HCT116 (cell line): ENCODE measurements at regions not wholly inside any gene's neighbourhood (a gene's known extent, or its start where the extent isn't known, plus 50 kb on each side); places are given as distances from the start of the nearest gene placed in this dataset.

Source experiments
- ATAC-seq: fragments of 200-7000 bp; cut with Tn5 transposase; 2 replicates; pipeline ENCODE4 v1.9.1; 2020; ENCODE audit warnings: mild to moderate bottlenecking, moderate library complexity
- BruUV-seq: library from RNA; stranded (reverse); fragments of 400-500 nt; replicated peaks from 2 replicates; lab custom pipeline; 2021; lab: Mats Ljungman, UMichigan
- CTCF ChIA-PET: fragments of 300-600 bp; sonication (Branson Sonifier 250); formaldehyde crosslinking; loops from one replicate; lab custom pipeline; 2021; ENCODE audit warnings: antibody characterized with exemption; lab: Charles Lee
- POLR2A ChIA-PET: fragments of 300-600, 350-600 bp; sonication (Branson Sonifier 250); formaldehyde crosslinking; loops from one replicate; lab custom pipeline; 2021; ENCODE audit warnings: antibody characterized with exemption; lab: Charles Lee
- RAD21 ChIA-PET, 2 experiments: fragments of 300-600 bp; sonication (Branson Sonifier 250); formaldehyde crosslinking; loops; one replicate each; lab custom pipeline; 2023; ENCODE audit warnings: low total read pairs in 2 of 2; ENCODE audit not compliant: uncharacterized antibody in 2 of 2, unreplicated experiment in 2 of 2, low non-redundant PET in 1 of 2; lab: Charles Lee
- DNase-seq: peaks from one replicate; pipeline ENCODE4 v3.0.0-alpha.2; 2010; ENCODE audit warnings: low read depth, low spot score
- H2AFZ ChIP-seq: fragments of 200-600 bp; shearing (Covaris generic), sonication (generic); 2 replicates; pipeline ENCODE4 v1.6.1; 2017; ENCODE audit warnings: low read depth, mixed run types, mixed read lengths, antibody characterized with exemption, low read length; ENCODE audit not compliant: poor library complexity, severe bottlenecking
- H3K27ac ChIP-seq: 2 replicates; pipeline ENCODE4 v1.5.1; 2012; ENCODE audit warnings: low read depth, low read length
- H3K27me3 ChIP-seq: fragments of 200-600 bp; sonication (generic); 2 replicates; pipeline ENCODE4 v1.6.1; 2016; ENCODE audit warnings: mixed run types, low read length, mixed read lengths; ENCODE audit not compliant: insufficient read depth
- H3K36me3 ChIP-seq, 2 experiments: fragments of 200-500 bp in 1 of 2; fragments of 200-600 bp in 1 of 2; sonication (Bioruptor generic) in 1 of 2; sonication (generic) in 1 of 2; 2 replicates each; pipeline versions ENCODE4 v1.5.1 to v1.6.1; 2014 to 2016; ENCODE audit warnings: low read length in 2 of 2, inconsistent platforms in 1 of 2, mixed read lengths in 1 of 2, mixed run types in 1 of 2; ENCODE audit not compliant: insufficient read depth in 2 of 2, control insufficient read depth in 1 of 2
- H3K4me1 ChIP-seq, 2 experiments: fragments of 200-600 bp in 1 of 2; sonication (generic) in 1 of 2; 2 replicates each; pipeline versions ENCODE4 v1.5.1 to v1.6.1; 2012 to 2017; ENCODE audit warnings: low read length in 2 of 2, inconsistent platforms in 1 of 2, mild to moderate bottlenecking in 1 of 2, mixed read lengths in 1 of 2, mixed run types in 1 of 2, moderate library complexity in 1 of 2; ENCODE audit not compliant: insufficient read depth in 2 of 2, control insufficient read depth in 1 of 2
- H3K4me2 ChIP-seq: fragments of 200-600 bp; sonication (generic); 2 replicates; pipeline ENCODE4 v1.6.1; 2017; ENCODE audit warnings: mixed run types, low read length, mixed read lengths
- H3K4me3 ChIP-seq, 2 experiments: fragments of 200-600 bp in 1 of 2; sonication (generic) in 1 of 2; replicated peaks in 1 of 2; 2 replicates each; pipeline ENCODE4 v1.5.1; 2011 to 2016; ENCODE audit warnings: low read length in 2 of 2, control low read depth in 1 of 2, low read depth in 1 of 2, mild to moderate bottlenecking in 1 of 2, mixed read lengths in 1 of 2, mixed run types in 1 of 2
- H3K79me2 ChIP-seq: fragments of 200-600 bp; sonication (generic); 2 replicates; pipeline ENCODE4 v1.6.1; 2017; ENCODE audit warnings: mild to moderate bottlenecking, mixed run types, low read length, moderate library complexity, mixed read lengths; ENCODE audit not compliant: insufficient read depth
- H3K9ac ChIP-seq: fragments of 200-600 bp; sonication (generic); 2 replicates; pipeline ENCODE4 v1.6.1; 2016; ENCODE audit warnings: low read length, mixed read lengths
- H3K9me2 ChIP-seq: fragments of 200-600 bp; sonication (generic), shearing (Covaris generic); 2 replicates; pipeline ENCODE4 v1.6.1; 2017; ENCODE audit warnings: mixed run types, mild to moderate bottlenecking, moderate library complexity; ENCODE audit not compliant: insufficient read depth
- H3K9me3 ChIP-seq, 2 experiments: fragments of 200-500 bp in 1 of 2; fragments of 200-600 bp in 1 of 2; sonication (Bioruptor generic) in 1 of 2; sonication (generic) in 1 of 2; 2 replicates each; pipeline ENCODE4 v1.6.1; 2014 to 2017; ENCODE audit warnings: low read length in 2 of 2, mixed read lengths in 2 of 2, inconsistent platforms in 1 of 2, low read depth in 1 of 2, mild to moderate bottlenecking in 1 of 2, mixed run types in 1 of 2, moderate library complexity in 1 of 2; ENCODE audit not compliant: control insufficient read depth in 1 of 2, insufficient read depth in 1 of 2
- H4K20me1 ChIP-seq: fragments of 200-600 bp; sonication (generic), shearing (Covaris generic); 2 replicates; pipeline ENCODE4 v1.6.1; 2017; ENCODE audit warnings: mixed run types, mild to moderate bottlenecking, moderate library complexity; ENCODE audit not compliant: insufficient read depth
- CTCF ChIP-seq, 3 experiments: fragments of 200-600 bp in 1 of 3; sonication (generic) in 1 of 3; IDR thresholded peaks in 2 of 3; conservative IDR thresholded peaks in 1 of 3; 2 replicates each; pipeline ENCODE4 v1.5.1; 2012 to 2017; ENCODE audit warnings: low read depth in 2 of 3, low read length in 2 of 3, antibody characterized with exemption in 1 of 3, borderline replicate concordance in 1 of 3, control low read depth in 1 of 3, mild to moderate bottlenecking in 1 of 3, mixed read lengths in 1 of 3, mixed run types in 1 of 3, moderate library complexity in 1 of 3; ENCODE audit not compliant: insufficient read depth in 1 of 3
- ELF1 ChIP-seq: IDR thresholded peaks from 2 replicates; pipeline ENCODE4 v1.6.1; 2012; ENCODE audit warnings: low read depth, borderline replicate concordance
- JUND ChIP-seq: IDR thresholded peaks from 2 replicates; pipeline ENCODE4 v1.6.1; 2012
- MAX ChIP-seq: IDR thresholded peaks from 2 replicates; pipeline ENCODE4 v1.6.1; 2012
- POLR2A ChIP-seq: IDR thresholded peaks from 2 replicates; pipeline ENCODE4 v1.7.0; 2011; ENCODE audit warnings: borderline replicate concordance; ENCODE audit not compliant: insufficient read depth, insufficient read length; ENCODE audit errors: extremely low read depth
- POLR2AphosphoS5 ChIP-seq: IDR thresholded peaks from 2 replicates; pipeline ENCODE4 v1.6.1; 2011; ENCODE audit warnings: mild to moderate bottlenecking, low read depth, low read length, moderate library complexity
- RAD21 ChIP-seq: IDR thresholded peaks from 2 replicates; pipeline ENCODE4 v1.6.1; 2012; ENCODE audit warnings: low read depth, mild to moderate bottlenecking
- SP1 ChIP-seq: IDR thresholded peaks from 2 replicates; pipeline ENCODE4 v1.6.1; 2012; ENCODE audit warnings: low read depth
- TCF7L2 ChIP-seq: IDR thresholded peaks from 2 replicates; pipeline ENCODE4 v1.7.0; 2011; ENCODE audit warnings: borderline replicate concordance, inconsistent platforms; ENCODE audit not compliant: insufficient read depth, insufficient read length; ENCODE audit errors: extremely low read depth
- YY1 ChIP-seq: IDR thresholded peaks from 2 replicates; pipeline ENCODE4 v1.6.1; 2011; ENCODE audit warnings: low read length, low read depth, moderate library complexity, mild to moderate bottlenecking; ENCODE audit not compliant: insufficient replicate concordance; ENCODE audit errors: extremely low read depth
- ZBTB33 ChIP-seq: IDR thresholded peaks from 2 replicates; pipeline ENCODE4 v1.6.1; 2011; ENCODE audit warnings: mild to moderate bottlenecking, low read length, moderate library complexity; ENCODE audit not compliant: insufficient replicate concordance; ENCODE audit errors: extremely low read depth
- ZNF274 ChIP-seq: fragments of 200-500 bp; sonication (Bioruptor generic); IDR thresholded peaks from 2 replicates; pipeline ENCODE4 v1.6.1; 2014; ENCODE audit warnings: mild to moderate bottlenecking, low read depth, low read length, inconsistent platforms
- intact Hi-C: fragments of 100-400 bp; cut with micrococcal nuclease; formaldehyde crosslinking; loops from 2 replicates; pipeline ENCODE4 v1.10.0; 2022

- Histone ChIP-seq H3K9me3 (0 out of 4 replicates have a peak, but pooled peaks cover 0 to 4% of the 10 kb centered on the region in 2 experiments), H3K36me3 (no peaks in the 10 kb centered on the region), H3K27me3 (no peaks in the 10 kb centered on the region), H3K4me1 (no peaks in the 10 kb centered on the region), H3K4me3 (no peak overlapping the region), H3K4me2 (no peak overlapping the region), H3K79me2 (no peaks in the 10 kb centered on the region), H3K9me2 (no peaks in the 10 kb centered on the region), H3K27ac (no peak overlapping the region), H2AFZ (no peak overlapping the region), H3K9ac (no peak overlapping the region), H4K20me1 (no peaks in the 10 kb centered on the region)
- intact Hi-C loops, result no loop called here
- RAD21 ChIA-PET, result no interaction called here
- ATAC-seq, result no peak
- CTCF ChIA-PET, result no interaction called here
- TF ChIP-seq RAD21 (no peak), TCF7L2 (no peak), MAX (no peak), POLR2AphosphoS5 (no peak), ZBTB33 (no peak), YY1 (no peak), ZNF274 (no peak), SP1 (no peak), POLR2A (no peak), JUND (no peak), ELF1 (no peak), CTCF (IDR thresholded peaks at IDR 0.05 in 2 of 3, conservative IDR thresholded peaks at IDR 0.05 in 1 of 3; ENCODE audit: borderline replicate concordance in 1 of 3, insufficient read depth in 1 of 3, low read depth in 2 of 3, low read length in 2 of 3) (no peak)
- DNase-seq, result no peak
- POLR2A ChIA-PET, result no interaction called here
- BruUV-seq, result no TSS peak
Observed at GRCh38 chr5:118447350-118447749, 541.0 kb downstream of the DTWD2 start.
